ENCODE measurements at regions not wholly inside any gene's neighbourhood (a gene's known extent, or its start where the extent isn't known, plus 50 kb on each side); places are given as distances from the start of the nearest gene placed in this dataset.

DNA sequence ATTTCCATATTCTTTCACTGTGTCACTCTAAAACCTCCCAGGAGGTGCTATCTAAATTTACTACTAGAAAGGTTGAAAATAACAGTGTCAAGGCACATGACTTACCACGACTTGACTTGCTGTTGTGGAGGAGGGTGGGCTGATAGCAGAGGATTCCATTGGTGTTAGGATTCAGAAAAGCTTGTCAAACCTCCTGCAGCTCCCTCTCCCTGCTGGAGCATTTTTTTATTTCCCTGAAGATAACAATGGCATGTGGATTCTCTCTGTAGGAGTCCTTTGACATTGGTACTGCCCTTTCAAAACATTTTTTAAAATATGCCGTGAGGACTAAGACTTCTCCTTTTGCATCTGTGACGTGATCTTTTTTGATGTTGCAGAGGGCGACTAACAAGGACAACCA is 696.9 kb upstream of the GYPC start:
- TF ChIP-seq, protein P1, sequence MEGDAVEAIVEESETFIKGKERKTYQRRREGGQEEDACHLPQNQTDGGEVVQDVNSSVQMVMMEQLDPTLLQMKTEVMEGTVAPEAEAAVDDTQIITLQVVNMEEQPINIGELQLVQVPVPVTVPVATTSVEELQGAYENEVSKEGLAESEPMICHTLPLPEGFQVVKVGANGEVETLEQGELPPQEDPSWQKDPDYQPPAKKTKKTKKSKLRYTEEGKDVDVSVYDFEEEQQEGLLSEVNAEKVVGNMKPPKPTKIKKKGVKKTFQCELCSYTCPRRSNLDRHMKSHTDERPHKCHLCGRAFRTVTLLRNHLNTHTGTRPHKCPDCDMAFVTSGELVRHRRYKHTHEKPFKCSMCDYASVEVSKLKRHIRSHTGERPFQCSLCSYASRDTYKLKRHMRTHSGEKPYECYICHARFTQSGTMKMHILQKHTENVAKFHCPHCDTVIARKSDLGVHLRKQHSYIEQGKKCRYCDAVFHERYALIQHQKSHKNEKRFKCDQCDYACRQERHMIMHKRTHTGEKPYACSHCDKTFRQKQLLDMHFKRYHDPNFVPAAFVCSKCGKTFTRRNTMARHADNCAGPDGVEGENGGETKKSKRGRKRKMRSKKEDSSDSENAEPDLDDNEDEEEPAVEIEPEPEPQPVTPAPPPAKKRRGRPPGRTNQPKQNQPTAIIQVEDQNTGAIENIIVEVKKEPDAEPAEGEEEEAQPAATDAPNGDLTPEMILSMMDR (IDR thresholded peaks at IDR 0.05; ENCODE audit: low read depth, low read length, missing control alignments): no peak
- DNase-seq (ENCODE audit: low read depth): no peak
- no peak overlapping the region for H3K4me3 ChIP-seq (ENCODE audit: low read depth, low read length)

DNA sequence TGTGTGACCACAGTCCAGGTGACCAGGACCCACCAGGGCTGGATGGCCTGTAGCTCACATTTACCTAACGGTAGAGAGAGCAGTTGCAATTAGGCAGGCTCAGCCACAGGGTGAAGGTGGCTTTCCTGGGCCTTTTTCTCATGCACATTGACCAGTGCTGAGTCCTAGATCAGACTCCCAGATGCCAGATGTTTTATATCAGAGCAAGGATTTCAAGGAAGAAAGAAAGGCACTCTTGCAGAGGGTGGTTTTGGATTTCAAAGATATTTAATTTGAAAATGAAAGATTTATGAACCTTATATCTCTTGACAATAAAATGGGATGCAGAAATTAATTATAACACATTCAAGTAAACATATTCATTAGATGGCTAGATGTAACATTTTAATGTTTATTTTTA is 694.2 kb upstream of the GYPC start:
- H3K4me3 ChIP-seq (ENCODE audit: low read depth, low read length): no peak overlapping the region
- DNase-seq (ENCODE audit: low read depth): no peak
- TF ChIP-seq, protein P1 (IDR thresholded peaks at IDR 0.05; ENCODE audit: low read depth, low read length, missing control alignments): no peak

DNA sequence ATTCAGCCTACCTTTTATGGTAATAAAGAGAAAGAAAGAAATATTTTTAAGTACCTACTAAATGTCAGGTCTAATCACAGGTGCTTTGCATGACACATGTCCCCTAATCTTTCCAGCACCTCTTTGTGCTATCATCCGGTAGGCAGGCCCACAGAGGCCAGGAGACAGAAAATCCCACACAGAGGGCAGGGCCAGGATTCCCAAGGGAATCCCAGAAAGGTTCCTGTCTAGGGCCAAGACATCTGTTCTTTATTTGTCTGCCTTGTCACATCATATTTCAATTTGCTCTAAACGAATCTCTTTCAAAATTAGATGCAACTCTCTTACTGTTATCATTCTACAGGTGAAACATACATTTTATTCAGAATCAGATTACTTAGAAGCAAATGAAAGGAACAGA is 676.1 kb upstream of the GYPC start:
- DNase-seq (ENCODE audit: low read depth): no peak
- TF ChIP-seq, protein P1 (IDR thresholded peaks at IDR 0.05; ENCODE audit: low read depth, low read length, missing control alignments): no peak
- H3K4me3 ChIP-seq (ENCODE audit: low read depth, low read length): no peak overlapping the region

DNA sequence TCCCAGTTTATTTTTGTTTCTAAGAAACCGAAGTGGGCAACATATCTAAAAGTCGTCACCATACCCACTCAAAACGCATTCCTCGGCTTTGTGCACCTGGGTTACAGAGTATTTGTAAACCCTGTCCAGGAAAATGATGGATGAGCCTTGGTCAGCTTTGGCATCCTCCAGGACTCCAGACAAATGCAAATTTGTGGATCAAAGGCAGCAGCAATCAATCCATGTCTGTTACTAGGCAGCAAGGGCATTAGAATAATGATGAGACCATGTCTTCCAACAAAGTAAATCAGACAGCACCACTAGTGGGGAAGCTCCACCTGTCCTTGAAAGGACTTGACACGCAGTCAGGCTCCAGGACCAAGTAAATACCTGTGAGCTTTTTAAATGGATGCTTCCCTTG is 672.6 kb upstream of the GYPC start:
- TF ChIP-seq, protein P1 (IDR thresholded peaks at IDR 0.05; ENCODE audit: low read depth, low read length, missing control alignments): no peak
- no peak overlapping the region for H3K4me3 ChIP-seq (ENCODE audit: low read depth, low read length)
- DNase-seq (ENCODE audit: low read depth): no peak

DNA sequence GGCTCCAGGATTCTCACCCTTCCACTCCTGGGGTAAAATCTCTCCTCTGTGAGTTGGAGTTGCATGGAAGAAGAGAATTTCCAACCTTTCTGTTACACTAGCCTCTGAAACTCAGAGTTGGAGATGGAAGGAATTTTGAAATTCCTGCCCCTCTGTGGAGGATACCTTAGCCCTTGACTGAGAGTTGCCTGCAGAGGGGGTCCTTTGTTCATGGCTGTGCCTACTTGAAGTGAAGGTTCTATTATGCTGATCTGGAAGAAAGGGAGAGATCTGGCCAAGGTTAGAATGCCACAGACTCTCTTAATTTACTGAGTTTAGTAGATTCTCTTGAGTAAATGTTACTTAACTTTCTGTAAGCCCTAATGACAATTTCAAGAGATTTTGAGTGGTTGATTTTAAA is 626.6 kb upstream of the GYPC start:
- H3K4me3 ChIP-seq (ENCODE audit: low read depth, low read length): no peak overlapping the region
- no peak for DNase-seq (ENCODE audit: low read depth)
- TF ChIP-seq, protein P1 (IDR thresholded peaks at IDR 0.05; ENCODE audit: low read depth, low read length, missing control alignments): no peak

DNA sequence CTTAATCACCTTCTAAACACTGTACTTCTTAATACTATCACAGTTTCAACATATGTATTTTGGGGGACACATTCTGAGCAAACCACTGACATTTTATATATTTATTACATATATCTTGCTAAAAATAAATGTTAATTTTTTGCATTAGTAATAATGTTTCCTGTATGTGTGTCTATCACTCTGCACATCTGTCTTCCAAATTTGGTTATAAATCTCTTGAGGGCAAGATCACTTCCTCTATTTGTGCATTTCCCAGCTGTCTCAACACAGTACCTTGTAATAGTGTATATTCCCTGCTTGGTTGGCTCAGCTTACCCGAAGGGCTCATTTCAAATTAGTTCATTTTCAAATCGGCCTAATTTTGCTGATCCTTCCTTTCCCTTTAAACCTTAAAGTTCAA is 617.1 kb upstream of the GYPC start:
- no peak for DNase-seq (ENCODE audit: low read depth)
- TF ChIP-seq, protein P1 (IDR thresholded peaks at IDR 0.05; ENCODE audit: low read depth, low read length, missing control alignments): no peak
- no peak overlapping the region for H3K4me3 ChIP-seq (ENCODE audit: low read depth, low read length)

DNA sequence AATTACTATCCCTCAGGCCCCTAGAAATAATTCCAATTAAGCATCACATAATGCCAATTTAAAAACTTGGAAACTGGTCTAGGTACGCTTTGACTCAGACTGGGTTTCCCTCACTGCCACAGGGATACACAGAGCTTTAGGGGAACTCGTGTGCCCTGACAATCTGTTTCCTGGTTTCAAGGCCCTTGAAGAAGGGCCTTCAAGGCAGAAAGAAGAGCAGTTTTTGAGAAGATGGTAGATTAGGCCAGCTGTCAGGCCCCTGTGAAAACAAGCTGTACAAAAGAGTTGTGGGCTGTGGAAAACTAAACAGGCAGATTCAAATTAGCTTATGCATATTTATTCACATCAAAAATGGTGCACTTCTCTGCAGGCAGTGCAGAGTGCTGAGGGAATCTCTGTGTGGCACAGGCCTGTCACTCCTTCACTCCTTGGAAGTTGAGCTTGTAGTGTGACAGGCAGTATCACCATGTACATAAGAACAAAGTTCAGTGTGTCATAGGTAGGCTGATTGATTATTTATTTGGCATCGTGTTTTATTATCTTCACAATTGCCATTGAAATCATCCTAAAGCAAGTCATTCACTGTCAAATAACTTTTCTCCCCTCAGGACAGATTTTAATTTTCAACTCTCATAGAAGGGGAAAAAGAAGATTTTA is 614.4 kb upstream of the GYPC start:
- DNase-seq (ENCODE audit: low read depth): no peak
- TF ChIP-seq, protein P1 (IDR thresholded peaks at IDR 0.05; ENCODE audit: low read depth, low read length, missing control alignments): no peak

More for the DNA sequence above, 614.4 kb upstream of the GYPC start:
- no peak overlapping the region for H3K4me3 ChIP-seq (ENCODE audit: low read depth, low read length)
